Epidermal melanocyte (primary cell): ENCODE measurements at regions not wholly inside any gene's neighbourhood (a gene's known extent, or its start where the extent isn't known, plus 50 kb on each side); places are given as distances from the start of the nearest gene placed in this dataset.
A peak's percentile ranks its signal among the peaks of the same experiment; 100 is the strongest.

ENCODE experiments used
- DNase-seq: peaks from one replicate; pipeline ENCODE4 v3.0.0; 2011; ENCODE audit warnings: low spot score; ENCODE audit not compliant: insufficient read length

DNA sequence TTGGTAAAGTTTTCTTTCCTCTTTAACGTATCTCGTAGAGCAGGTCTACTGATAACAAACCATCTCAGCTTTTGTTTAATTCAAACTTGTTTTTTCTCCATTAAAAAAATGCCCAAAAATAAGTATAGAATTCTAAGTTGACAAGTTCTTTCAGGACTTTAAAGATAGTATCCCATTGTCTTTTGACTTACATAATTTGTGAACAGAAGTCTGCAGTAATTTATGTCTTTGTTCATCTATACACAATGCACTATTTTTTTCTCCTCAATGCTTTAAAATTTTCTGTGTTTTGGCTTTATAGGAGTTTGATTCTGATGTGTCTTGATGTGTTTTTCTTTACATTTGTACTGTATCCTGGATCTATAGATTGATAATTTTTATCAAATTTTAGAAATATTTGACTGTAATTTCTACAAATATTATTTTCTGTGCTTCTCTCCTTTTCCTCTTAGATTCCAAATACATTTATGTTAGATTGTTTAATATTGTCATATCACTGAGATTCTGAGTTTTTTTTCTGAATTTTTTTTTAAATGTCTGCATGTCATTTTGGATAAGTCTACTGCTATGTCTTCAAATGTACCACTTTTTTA, 143.3 kb downstream of the FTCDNL1 start:
- DNase-seq: no peak

GRCh38 chr2:199705538-199705937, 145.5 kb downstream of the FTCDNL1 start:
- DNase-seq: no peak

DNA sequence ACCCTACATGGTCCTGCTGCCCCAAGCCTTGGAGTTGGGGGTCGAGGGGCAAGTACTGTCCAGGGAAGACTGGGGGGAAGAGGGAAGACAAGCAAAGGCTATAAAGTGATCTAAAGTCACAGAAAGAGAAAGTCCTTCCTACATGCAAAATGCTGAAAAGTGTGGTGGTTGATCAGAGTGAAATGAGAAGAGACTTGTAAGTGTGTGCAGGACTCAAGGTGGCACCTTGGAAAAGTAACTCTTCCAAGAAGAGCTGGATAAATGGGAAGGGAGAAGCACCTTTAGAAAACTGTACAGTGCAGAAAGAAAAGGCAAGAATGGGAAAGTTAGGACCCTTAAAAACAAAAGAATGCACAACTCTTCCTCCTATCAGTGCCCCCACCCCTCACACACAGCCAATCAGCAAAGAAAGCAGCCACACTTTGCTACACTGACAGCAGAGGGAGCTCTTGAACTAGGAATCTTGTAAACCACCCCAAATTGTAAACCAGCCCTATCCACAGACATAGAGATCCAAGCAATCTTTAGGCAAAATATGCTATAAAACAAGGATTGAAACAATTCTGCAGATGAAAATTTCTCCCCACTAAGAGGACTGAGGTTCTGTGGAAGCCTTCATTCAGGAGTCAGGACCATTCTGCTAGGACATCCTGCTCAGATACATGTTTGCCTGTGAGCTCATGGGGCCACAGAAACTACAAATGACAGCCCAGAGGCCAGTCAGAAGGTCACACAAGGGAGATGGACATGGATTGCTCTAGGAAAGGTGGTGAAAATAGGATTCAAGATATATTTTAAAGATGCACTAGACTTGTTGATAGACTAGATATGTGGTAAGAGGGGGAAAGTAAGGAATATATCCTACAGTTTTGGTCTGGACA, 146.4 kb downstream of the FTCDNL1 start:
- DNase-seq: peak; percentile 72

DNA sequence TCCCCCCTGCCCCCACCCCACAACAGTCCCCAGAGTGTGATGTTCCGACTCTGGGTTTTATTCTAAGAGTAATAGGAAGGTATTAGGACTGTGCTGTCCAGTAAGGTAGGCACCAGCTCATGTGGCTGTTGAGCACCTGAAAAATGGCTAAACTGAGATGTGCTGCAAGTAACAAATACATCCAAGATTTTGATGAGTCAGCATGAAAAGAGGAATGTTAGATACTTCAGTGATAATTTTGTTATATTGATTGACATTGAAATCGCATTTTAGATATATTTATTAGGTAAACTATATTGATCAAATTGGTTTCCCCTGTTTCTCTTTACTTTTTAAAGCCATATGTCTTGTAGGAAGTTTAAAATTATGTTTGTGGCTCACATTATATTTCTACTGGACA, 147.8 kb downstream of the FTCDNL1 start:
- DNase-seq: no peak

DNA sequence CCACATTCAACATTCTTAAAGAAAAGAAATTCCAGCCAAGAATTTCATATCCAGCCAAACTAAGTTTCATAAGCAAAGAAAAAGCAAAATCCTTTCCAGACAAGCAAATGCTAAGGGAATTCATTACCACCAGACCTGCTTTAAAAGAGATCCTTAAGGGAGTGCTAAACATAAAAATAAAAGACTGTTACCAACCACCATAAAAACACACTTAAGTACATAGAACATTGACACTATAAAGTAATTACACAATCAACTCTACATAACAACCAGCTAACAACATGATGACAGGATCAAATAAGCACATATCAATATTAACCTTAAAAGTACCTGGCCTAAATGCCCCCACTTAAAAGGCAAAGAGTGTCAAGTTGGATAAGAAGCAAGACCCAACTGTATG, 153.5 kb downstream of the FTCDNL1 start:
- no peak for DNase-seq

- DNase-seq: no peak
Measured at GRCh38 chr2:199696048-199696447, 154.9 kb downstream of the FTCDNL1 start.

GRCh38 chr2:199693861-199694260, 157.1 kb downstream of the FTCDNL1 start:
- no peak for DNase-seq

DNA sequence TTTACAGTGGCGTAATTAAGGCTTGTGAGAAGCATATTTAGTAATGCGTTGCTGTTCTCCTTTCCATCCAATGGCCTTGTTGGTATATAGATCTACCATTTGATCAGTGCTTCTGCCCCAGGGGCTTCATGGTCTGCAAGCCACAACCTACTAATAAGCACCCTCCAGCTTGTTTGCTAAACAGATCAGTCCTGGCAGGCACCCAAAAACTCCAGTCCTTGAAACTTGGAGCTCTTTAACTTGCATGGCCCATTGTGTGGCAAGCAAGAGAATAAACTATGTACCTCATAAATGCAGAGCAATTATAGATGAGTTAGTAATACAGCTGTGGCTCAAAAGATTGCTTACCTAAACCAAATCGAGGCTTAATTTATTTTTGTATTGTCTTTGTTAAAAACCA, 158.5 kb downstream of the FTCDNL1 start:
- no peak for DNase-seq

DNA sequence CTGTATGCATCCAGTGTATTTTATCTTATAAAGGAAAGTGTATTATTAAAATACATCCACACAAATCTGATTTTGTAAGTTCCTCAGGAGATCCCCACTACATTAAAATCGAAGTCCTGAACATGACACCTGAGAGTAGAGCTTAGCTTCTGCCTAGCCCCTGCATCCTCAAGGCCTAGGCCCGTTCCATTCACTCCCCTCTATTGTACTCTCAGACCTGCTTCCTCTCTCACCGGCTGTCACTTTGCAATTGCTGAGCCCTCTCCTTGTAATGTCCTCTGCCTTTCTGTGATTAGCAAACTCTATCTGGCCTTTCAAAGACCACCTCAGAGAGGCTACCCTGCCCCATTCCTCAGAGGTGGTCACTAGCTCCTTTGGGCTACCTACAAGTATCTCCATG, 160.8 kb downstream of the FTCDNL1 start:
- no peak for DNase-seq

DNA sequence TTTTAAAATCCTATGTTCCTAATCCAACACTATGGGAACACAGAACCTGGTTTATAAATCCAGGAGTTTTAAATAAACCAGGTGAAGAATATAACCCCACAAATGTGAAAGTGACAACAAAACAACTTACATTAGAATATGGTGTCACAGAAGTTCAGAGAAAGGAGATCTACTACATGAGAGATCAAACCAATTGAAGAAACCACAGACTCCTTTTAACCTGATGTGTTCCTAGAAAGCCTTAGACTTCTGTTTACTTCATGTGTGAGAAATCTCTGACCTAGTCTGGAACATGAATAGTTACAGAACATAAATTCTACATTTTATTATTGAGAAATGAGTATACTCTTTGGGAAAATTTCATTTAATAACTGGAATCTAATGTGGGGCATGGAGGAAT, 165.3 kb downstream of the FTCDNL1 start:
- DNase-seq: no peak

- DNase-seq: no peak
Measured at GRCh38 chr2:199684832-199685231, 166.2 kb downstream of the FTCDNL1 start.

- no peak for DNase-seq
Measured at GRCh38 chr2:199684168-199684567, 166.8 kb downstream of the FTCDNL1 start.

DNA sequence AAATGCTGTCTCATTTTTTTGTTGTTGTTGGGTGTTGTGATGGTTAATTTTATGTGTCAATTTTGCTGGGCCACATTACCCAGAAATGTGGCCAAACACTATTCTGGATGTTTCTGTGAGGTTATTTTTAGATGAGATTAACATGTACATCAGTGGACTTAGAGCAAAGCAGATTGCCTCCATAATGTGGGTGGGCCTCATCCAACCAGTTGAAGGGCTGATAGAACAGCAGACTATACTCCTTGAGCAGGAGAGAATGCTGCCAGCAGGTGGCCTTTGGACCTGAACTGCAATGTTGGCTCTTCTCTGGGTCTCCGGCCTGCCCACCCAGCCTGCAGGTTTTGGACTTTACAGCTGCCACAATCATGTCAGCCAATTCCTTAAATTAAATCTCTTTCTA, 169.0 kb downstream of the FTCDNL1 start:
- no peak for DNase-seq

DNA sequence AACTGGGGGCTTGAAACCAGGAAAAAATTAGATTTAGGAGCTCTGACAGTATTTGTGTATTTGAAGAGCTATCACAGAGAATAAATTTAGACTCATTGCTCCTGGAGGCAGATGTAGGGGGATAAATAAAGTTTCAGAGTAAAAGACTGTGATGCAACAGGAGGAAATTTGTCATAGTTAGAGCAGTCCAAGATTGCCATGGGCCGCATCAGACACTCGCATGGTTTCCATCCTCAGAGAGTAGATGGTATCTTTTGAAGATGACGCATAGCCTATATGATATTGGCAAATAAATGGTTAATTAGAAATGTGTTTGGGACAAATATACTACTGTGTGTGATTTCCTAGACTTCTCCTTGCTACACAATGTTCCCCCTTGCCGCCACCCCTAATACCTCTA, 170.5 kb downstream of the FTCDNL1 start:
- DNase-seq: no peak

GRCh38 chr2:199679883-199680282, 171.1 kb downstream of the FTCDNL1 start:
- no peak for DNase-seq

GRCh38 chr2:199677881-199678280, 173.1 kb downstream of the FTCDNL1 start:
- DNase-seq: no peak

DNA sequence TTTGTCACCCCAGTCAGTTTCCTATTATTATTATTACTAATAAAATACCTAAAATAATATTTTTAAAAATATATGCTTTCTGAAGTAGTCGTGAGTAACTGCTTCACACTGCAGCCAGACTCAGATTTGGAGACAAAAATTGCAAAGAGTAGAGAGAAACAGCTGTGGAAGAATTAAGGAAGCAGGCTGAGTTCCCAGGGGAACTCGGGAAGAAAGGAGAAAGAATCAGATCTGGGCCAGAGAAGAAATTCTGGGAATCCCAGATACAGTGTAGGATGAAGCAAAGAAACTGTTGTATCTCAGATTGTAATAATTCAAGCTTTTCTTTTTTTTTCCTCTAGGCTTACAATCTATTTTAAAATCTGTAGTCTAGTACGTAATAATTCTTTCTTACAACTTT, 182.3 kb downstream of the FTCDNL1 start:
- no peak for DNase-seq

DNA sequence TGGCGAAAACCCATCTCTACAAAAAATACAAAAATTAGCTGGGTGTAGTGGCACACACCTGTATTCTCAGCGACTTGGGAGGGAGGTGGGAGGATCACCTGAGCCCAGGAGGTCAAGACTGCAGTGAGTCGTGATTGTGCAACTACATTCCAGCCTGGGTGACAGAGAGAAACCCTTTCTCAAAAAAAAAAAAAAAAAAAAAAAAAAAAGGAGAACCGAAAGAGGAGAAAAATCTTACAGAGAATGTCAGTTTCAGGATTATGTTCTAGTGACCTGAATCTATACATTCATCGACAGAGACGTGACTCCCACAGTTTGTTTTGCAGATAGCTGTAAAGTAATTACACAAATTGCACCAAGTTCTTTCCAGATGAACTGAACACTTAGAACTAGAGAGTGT, 187.8 kb downstream of the FTCDNL1 start:
- no peak for DNase-seq

- DNase-seq: no peak
Measured at GRCh38 chr2:199662255-199662654, 188.7 kb downstream of the FTCDNL1 start.

DNA sequence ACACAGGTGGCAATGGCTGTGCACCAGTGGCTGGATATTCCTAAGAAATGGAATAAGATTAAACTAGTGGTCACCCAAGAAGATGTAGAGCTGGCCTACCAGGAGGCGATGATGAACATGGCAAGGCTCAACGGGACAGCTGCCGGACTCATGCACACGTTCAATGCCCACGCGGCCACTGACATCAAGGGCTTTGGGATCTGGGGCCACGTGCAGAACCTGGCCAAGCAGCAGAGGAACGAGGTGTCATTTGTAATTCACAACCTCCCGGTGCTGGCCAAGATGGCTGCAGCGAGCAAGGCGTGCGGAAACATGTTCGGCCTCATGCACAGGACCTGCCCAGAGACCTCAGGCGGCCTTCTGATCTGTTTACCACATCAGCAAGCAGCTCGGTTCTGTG, 190.8 kb downstream of the FTCDNL1 start:
- DNase-seq: no peak

- no peak for DNase-seq
Measured at GRCh38 chr2:199659207-199659606, 191.8 kb downstream of the FTCDNL1 start.

- no peak for DNase-seq
Measured at GRCh38 chr2:199646439-199646838, 188.7 kb upstream of the SATB2 start.

DNA sequence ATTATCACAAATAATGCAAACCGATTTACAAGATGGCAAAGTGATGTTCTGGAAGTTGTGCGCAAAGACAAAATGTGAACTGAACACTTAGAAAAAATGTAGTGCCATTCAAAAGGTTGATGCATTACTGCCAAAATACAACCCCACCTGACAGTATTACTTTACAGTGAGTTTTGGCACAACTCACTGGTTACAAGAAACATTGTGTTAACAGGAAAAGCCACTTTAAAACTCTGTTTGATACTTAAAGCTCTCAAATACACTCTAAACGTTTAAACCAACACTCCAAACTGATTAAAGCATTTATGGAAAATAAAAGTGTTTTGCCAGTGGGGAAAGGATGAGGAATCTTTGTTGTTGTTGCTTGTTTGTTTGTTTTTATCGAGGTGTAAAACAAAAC, 173.4 kb upstream of the SATB2 start:
- no peak for DNase-seq
